Skeletal muscle cell (primary cell): ENCODE measurements at regions not wholly inside any gene's neighbourhood (a gene's known extent, or its start where the extent isn't known, plus 50 kb on each side); places are given as distances from the start of the nearest gene placed in this dataset.
A peak's percentile ranks its signal among the peaks of the same experiment; 100 is the strongest.

Experiments
- DNase-seq: peaks from one replicate; pipeline ENCODE4 v3.0.0-alpha.2; 2010; ENCODE audit warnings: low read depth
- H3K4me3 ChIP-seq: 2 replicates; pipeline ENCODE4 v1.5.1; 2011; ENCODE audit warnings: low read depth, mild to moderate bottlenecking, control low read depth, low read length, moderate library complexity

- DNase-seq, result no peak
- H3K4me3 ChIP-seq, result no peak overlapping the region
These were observed 561.2 kb downstream of the METTL4 start for GRCh38 chr18:2009942-2010697.

GRCh38 chr18:2027016-2027415 lies 544.3 kb downstream of the METTL4 start:
- DNase-seq, result no peak
- H3K4me3 ChIP-seq, result no peak overlapping the region

GRCh38 chr18:2027756-2028155 lies 543.5 kb downstream of the METTL4 start:
- DNase-seq, result no peak
- no peak overlapping the region for H3K4me3 ChIP-seq

- no peak overlapping the region for H3K4me3 ChIP-seq
These were observed 542.3 kb downstream of the METTL4 start for GRCh38 chr18:2028986-2029385.

GRCh38 chr18:2030647-2031046 lies 540.7 kb downstream of the METTL4 start:
- DNase-seq, result no peak
- H3K4me3 ChIP-seq, result no peak overlapping the region

More at GRCh38 chr18:2028986-2029385, 542.3 kb downstream of the METTL4 start:
- DNase-seq, result no peak

- H3K4me3 ChIP-seq, result no peak overlapping the region
- DNase-seq, result no peak
These were observed 539.3 kb downstream of the METTL4 start for GRCh38 chr18:2032036-2032435.

- no peak overlapping the region for H3K4me3 ChIP-seq
- no peak for DNase-seq
These were observed 536.2 kb downstream of the METTL4 start for GRCh38 chr18:2035056-2035455.

- DNase-seq, result no peak
- H3K4me3 ChIP-seq, result no peak overlapping the region
These were observed 535.2 kb downstream of the METTL4 start for GRCh38 chr18:2036086-2036485.

GRCh38 chr18:2040279-2040678 lies 531.0 kb downstream of the METTL4 start:
- DNase-seq, result no peak
- no peak overlapping the region for H3K4me3 ChIP-seq

GRCh38 chr18:2049986-2050385 lies 521.3 kb downstream of the METTL4 start:
- DNase-seq, result peak; percentile 39
- no peak overlapping the region for H3K4me3 ChIP-seq

GRCh38 chr18:2050702-2051201 lies 520.6 kb downstream of the METTL4 start:
- H3K4me3 ChIP-seq, result no peak overlapping the region

GRCh38 chr18:2053490-2054089 lies 517.7 kb downstream of the METTL4 start:
- no peak for DNase-seq
- H3K4me3 ChIP-seq, result no peak overlapping the region

More at GRCh38 chr18:2050702-2051201, 520.6 kb downstream of the METTL4 start:
- no peak for DNase-seq

GRCh38 chr18:2059336-2059735 lies 512.0 kb downstream of the METTL4 start:
- no peak overlapping the region for H3K4me3 ChIP-seq
- DNase-seq, result no peak

GRCh38 chr18:2060086-2060485 lies 511.2 kb downstream of the METTL4 start:
- no peak for DNase-seq
- no peak overlapping the region for H3K4me3 ChIP-seq

GRCh38 chr18:2070631-2071030 lies 500.7 kb downstream of the METTL4 start:
- no peak for DNase-seq
- no peak overlapping the region for H3K4me3 ChIP-seq

- DNase-seq, result no peak
- H3K4me3 ChIP-seq, result no peak overlapping the region
These were observed 495.8 kb downstream of the METTL4 start for GRCh38 chr18:2075499-2075898.

- H3K4me3 ChIP-seq, result no peak overlapping the region
- no peak for DNase-seq
These were observed 488.6 kb downstream of the METTL4 start for GRCh38 chr18:2082676-2083075.

- DNase-seq, result no peak
- no peak overlapping the region for H3K4me3 ChIP-seq
These were observed 487.6 kb downstream of the METTL4 start for GRCh38 chr18:2083691-2084090.

- DNase-seq, result no peak
- H3K4me3 ChIP-seq, result no peak overlapping the region
These were observed 484.9 kb downstream of the METTL4 start for GRCh38 chr18:2086439-2086838.

- peak; percentile 46 for DNase-seq
- H3K4me3 ChIP-seq, result no peak overlapping the region
These were observed 483.2 kb downstream of the METTL4 start for GRCh38 chr18:2087877-2088673.
